ENCODE measurements at regions not wholly inside any gene's neighbourhood (a gene's known extent, or its start where the extent isn't known, plus 50 kb on each side); places are given as distances from the start of the nearest gene placed in this dataset.

DNA sequence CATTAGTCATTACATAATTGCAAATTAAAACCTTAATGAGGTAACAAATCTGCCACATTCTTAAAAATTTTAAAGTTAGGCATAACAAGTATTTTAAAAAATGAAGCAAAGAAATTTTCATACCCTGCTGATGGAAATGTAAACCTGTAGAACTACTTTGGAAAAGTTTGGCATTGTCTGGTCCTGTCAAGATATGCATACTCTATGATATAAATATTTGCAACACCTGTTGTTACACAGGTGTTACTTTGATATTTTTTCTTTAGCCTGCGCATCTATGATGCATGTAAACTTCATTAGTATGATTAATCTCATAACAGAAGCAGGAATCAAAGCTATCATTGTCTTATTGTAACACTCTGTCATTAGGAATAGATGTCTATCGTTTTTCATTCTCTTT, 634.3 kb downstream of the TRIB2 start:
- TF ChIP-seq, protein P1, sequence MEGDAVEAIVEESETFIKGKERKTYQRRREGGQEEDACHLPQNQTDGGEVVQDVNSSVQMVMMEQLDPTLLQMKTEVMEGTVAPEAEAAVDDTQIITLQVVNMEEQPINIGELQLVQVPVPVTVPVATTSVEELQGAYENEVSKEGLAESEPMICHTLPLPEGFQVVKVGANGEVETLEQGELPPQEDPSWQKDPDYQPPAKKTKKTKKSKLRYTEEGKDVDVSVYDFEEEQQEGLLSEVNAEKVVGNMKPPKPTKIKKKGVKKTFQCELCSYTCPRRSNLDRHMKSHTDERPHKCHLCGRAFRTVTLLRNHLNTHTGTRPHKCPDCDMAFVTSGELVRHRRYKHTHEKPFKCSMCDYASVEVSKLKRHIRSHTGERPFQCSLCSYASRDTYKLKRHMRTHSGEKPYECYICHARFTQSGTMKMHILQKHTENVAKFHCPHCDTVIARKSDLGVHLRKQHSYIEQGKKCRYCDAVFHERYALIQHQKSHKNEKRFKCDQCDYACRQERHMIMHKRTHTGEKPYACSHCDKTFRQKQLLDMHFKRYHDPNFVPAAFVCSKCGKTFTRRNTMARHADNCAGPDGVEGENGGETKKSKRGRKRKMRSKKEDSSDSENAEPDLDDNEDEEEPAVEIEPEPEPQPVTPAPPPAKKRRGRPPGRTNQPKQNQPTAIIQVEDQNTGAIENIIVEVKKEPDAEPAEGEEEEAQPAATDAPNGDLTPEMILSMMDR (IDR thresholded peaks at IDR 0.05; ENCODE audit: low read depth, low read length, poor library complexity, severe bottlenecking): no peak
- TF ChIP-seq EZH2phosphoT487 (IDR thresholded peaks at IDR 0.05; ENCODE audit: borderline replicate concordance, low read length): no peak

All from DOHH2 (cell line).